ENCODE measurements at regions not wholly inside any gene's neighbourhood (a gene's known extent, or its start where the extent isn't known, plus 50 kb on each side); places are given as distances from the start of the nearest gene placed in this dataset.

GRCh38 chr6:88301256-88301655 is 135.1 kb upstream of the CNR1 start:
- CTCF ChIA-PET, result no interaction called here
- no TSS peak for BruUV-seq (replicated peaks)
- no peak for DNase-seq
- intact Hi-C loops (cut with micrococcal nuclease; ENCODE audit: unreplicated experiment), result no loop called here
- H3K4me1 ChIP-seq, result no peaks in the 10 kb centered on the region
- TF ChIP-seq CTCF (IDR thresholded peaks at IDR 0.05; ENCODE audit: insufficient read depth in 1 of 2, low read depth in 1 of 2, low read length in 1 of 2, severe bottlenecking in 1 of 2, unreplicated experiment in 1 of 2), result no peak
- no peaks in the 10 kb centered on the region for H3K4me1 Mint-ChIP-seq (ENCODE audit: low read depth, unreplicated experiment)
- no peak overlapping the region for H3K4me3 ChIP-seq (ENCODE audit: low read depth, low read length)
- H3K27ac Mint-ChIP-seq (ENCODE audit: unreplicated experiment), result no peak overlapping the region
- no peaks in the 10 kb centered on the region for H3K36me3 Mint-ChIP-seq (ENCODE audit: insufficient read depth, unreplicated experiment)
- H3K4me3 Mint-ChIP-seq (ENCODE audit: unreplicated experiment), result no peak overlapping the region
- H3K9me3 Mint-ChIP-seq (ENCODE audit: unreplicated experiment), result no peaks in the 10 kb centered on the region
- POLR2A ChIA-PET, result no interaction called here
- no peaks in the 10 kb centered on the region for H3K9me3 ChIP-seq
- H3K27me3 Mint-ChIP-seq (ENCODE audit: insufficient read depth, unreplicated experiment), result peaks cover 13% of the 10 kb centered on the region
- no peaks in the 10 kb centered on the region for H3K27me3 ChIP-seq (replicated peaks; ENCODE audit: control insufficient read depth, insufficient read depth, low read length)
- no peaks in the 10 kb centered on the region for H3K36me3 ChIP-seq (ENCODE audit: control insufficient read depth, insufficient read depth, low read length)

- TF ChIP-seq CTCF (IDR thresholded peaks at IDR 0.05; ENCODE audit: insufficient read depth in 1 of 2, low read depth in 1 of 2, low read length in 1 of 2, severe bottlenecking in 1 of 2, unreplicated experiment in 1 of 2), result no peak
- DNase-seq, result no peak
- H3K9me3 ChIP-seq, result no peaks in the 10 kb centered on the region
- H3K36me3 ChIP-seq (ENCODE audit: control insufficient read depth, insufficient read depth, low read length), result no peaks in the 10 kb centered on the region
- H3K36me3 Mint-ChIP-seq (ENCODE audit: insufficient read depth, unreplicated experiment), result no peaks in the 10 kb centered on the region
- H3K27ac Mint-ChIP-seq (ENCODE audit: unreplicated experiment), result no peak overlapping the region
- no peaks in the 10 kb centered on the region for H3K4me1 Mint-ChIP-seq (ENCODE audit: low read depth, unreplicated experiment)
- H3K4me3 Mint-ChIP-seq (ENCODE audit: unreplicated experiment), result no peak overlapping the region
- no peaks in the 10 kb centered on the region for H3K4me1 ChIP-seq
- intact Hi-C loops (cut with micrococcal nuclease; ENCODE audit: unreplicated experiment), result no loop called here
- H3K4me3 ChIP-seq (ENCODE audit: low read depth, low read length), result no peak overlapping the region
- ChIA-PET CTCF (no interaction called here), POLR2A (no interaction called here)
- H3K27me3 ChIP-seq (replicated peaks; ENCODE audit: control insufficient read depth, insufficient read depth, low read length), result no peaks in the 10 kb centered on the region; the same call in 1 of the 2 replicates
- peaks cover 26% of the 10 kb centered on the region for H3K27me3 Mint-ChIP-seq (ENCODE audit: insufficient read depth, unreplicated experiment)
- BruUV-seq (replicated peaks), result no TSS peak
- H3K9me3 Mint-ChIP-seq (ENCODE audit: unreplicated experiment), result no peaks in the 10 kb centered on the region
These were observed 132.1 kb upstream of the CNR1 start for GRCh38 chr6:88298066-88298845.

GRCh38 chr6:88296694-88297093 is 130.5 kb upstream of the CNR1 start:
- no peak for DNase-seq
- Histone ChIP-seq H3K27me3 (replicated peaks; ENCODE audit: control insufficient read depth, insufficient read depth, low read length) (no peaks in the 10 kb centered on the region; the same call in 1 of the 2 replicates), H3K4me1 (no peaks in the 10 kb centered on the region), H3K9me3 (no peaks in the 10 kb centered on the region), H3K4me3 (ENCODE audit: low read depth, low read length) (no peak overlapping the region), H3K36me3 (ENCODE audit: control insufficient read depth, insufficient read depth, low read length) (no peaks in the 10 kb centered on the region)
- Mint-ChIP-seq H3K9me3 (ENCODE audit: unreplicated experiment) (no peaks in the 10 kb centered on the region), H3K27me3 (ENCODE audit: insufficient read depth, unreplicated experiment) (peaks cover 24% of the 10 kb centered on the region), H3K27ac (ENCODE audit: unreplicated experiment) (no peak overlapping the region), H3K36me3 (ENCODE audit: insufficient read depth, unreplicated experiment) (no peaks in the 10 kb centered on the region), H3K4me1 (ENCODE audit: low read depth, unreplicated experiment) (no peaks in the 10 kb centered on the region), H3K4me3 (ENCODE audit: unreplicated experiment) (no peak overlapping the region)
- CTCF ChIA-PET, result no interaction called here
- BruUV-seq (replicated peaks), result no TSS peak
- POLR2A ChIA-PET, result no interaction called here
- intact Hi-C loops (cut with micrococcal nuclease; ENCODE audit: unreplicated experiment), result no loop called here
- TF ChIP-seq CTCF (IDR thresholded peaks at IDR 0.05; ENCODE audit: insufficient read depth in 1 of 2, low read depth in 1 of 2, low read length in 1 of 2, severe bottlenecking in 1 of 2, unreplicated experiment in 1 of 2), result no peak
